Endodermal cell (in vitro differentiated cells): ENCODE measurements at regions not wholly inside any gene's neighbourhood (a gene's known extent, or its start where the extent isn't known, plus 50 kb on each side); places are given as distances from the start of the nearest gene placed in this dataset.

Source experiments
- DNase-seq: peaks from one replicate; pipeline ENCODE4 v3.0.0-alpha.2; 2017
- H3K27ac ChIP-seq: 2 replicates; pipeline ENCODE4 v1.5.1; 2013; ENCODE audit warnings: mild to moderate bottlenecking, low read depth, low read length, moderate library complexity
- H3K27me3 ChIP-seq: 2 replicates; pipeline ENCODE4 v1.6.1; 2013; ENCODE audit warnings: mild to moderate bottlenecking, low read length, moderate library complexity; ENCODE audit not compliant: insufficient read depth, control insufficient read depth, poor library complexity, severe bottlenecking
- H3K36me3 ChIP-seq: 2 replicates; pipeline ENCODE4 v1.7.0; 2013; ENCODE audit warnings: mild to moderate bottlenecking, low read length, moderate library complexity; ENCODE audit not compliant: control insufficient read depth, insufficient read depth
- H3K4me1 ChIP-seq: one replicate; pipeline ENCODE4 v1.7.0; 2013; ENCODE audit warnings: low read length; ENCODE audit not compliant: control insufficient read depth, insufficient read depth
- H3K4me3 ChIP-seq: 2 replicates; pipeline ENCODE4 v1.5.1; 2013; ENCODE audit warnings: mild to moderate bottlenecking, low read length, moderate library complexity
- H3K9ac ChIP-seq: 2 replicates; pipeline ENCODE4 v1.6.1; 2013; ENCODE audit warnings: mild to moderate bottlenecking, low read length, moderate library complexity; ENCODE audit not compliant: poor library complexity, severe bottlenecking; ENCODE audit errors: extremely low read depth
- H3K9me3 ChIP-seq: 2 replicates; pipeline ENCODE4 v1.6.1; 2013; ENCODE audit warnings: mild to moderate bottlenecking, low read length, moderate library complexity; ENCODE audit not compliant: control insufficient read depth
- H3K27ac Mint-ChIP-seq: 2 replicates; pipeline ENCODE4 v1.8.0; 2020; ENCODE audit warnings: mixed read lengths
- H3K27me3 Mint-ChIP-seq: 2 replicates; pipeline ENCODE4 v1.8.0; 2021; ENCODE audit warnings: mild to moderate bottlenecking, mixed read lengths; ENCODE audit not compliant: insufficient read depth
- H3K36me3 Mint-ChIP-seq: 2 replicates; pipeline ENCODE4 v1.8.0; 2020; ENCODE audit warnings: low read depth, mixed read lengths
- H3K4me1 Mint-ChIP-seq: 2 replicates; pipeline ENCODE4 v1.8.0; 2020; ENCODE audit warnings: mixed read lengths
- H3K4me3 Mint-ChIP-seq: 2 replicates; pipeline ENCODE4 v1.8.0; 2020; ENCODE audit warnings: mild to moderate bottlenecking, moderate library complexity, mixed read lengths
- H3K9me3 Mint-ChIP-seq: 2 replicates; pipeline ENCODE4 v1.8.0; 2020; ENCODE audit warnings: mild to moderate bottlenecking, mixed read lengths
- CTCF ChIP-seq: fragments of 200-600 bp; sonication (generic); conservative IDR thresholded peaks from 2 replicates; pipeline ENCODE4 v1.5.0; 2021; ENCODE audit warnings: antibody characterized with exemption, mild to moderate bottlenecking
- WGBS, 2 experiments: methylation state at CpG; one replicate each; pipeline versions ENCODE4 v1.1.5 to v1.1.7; 2013; ENCODE audit warnings: missing lambda C conversion rate in 2 of 2, mixed read lengths in 1 of 2; ENCODE audit not compliant: insufficient coverage in 1 of 2, insufficient read length in 1 of 2; 5-methylcytosine and 5-hydroxymethylcytosine counted together

- H3K9me3 Mint-ChIP-seq, result no peaks in the 10 kb centered on the region
- H3K27ac Mint-ChIP-seq, result no peak overlapping the region
- H3K27me3 Mint-ChIP-seq, result peaks cover 50% of the 10 kb centered on the region
Measured at GRCh38 chr10:91154842-91155241, 65.6 kb upstream of the PCGF5 start.

GRCh38 chr10:91156196-91156595, 64.3 kb upstream of the PCGF5 start:
- no peak overlapping the region for H3K9ac ChIP-seq
- DNase-seq, result no peak
- peaks cover 48% of the 10 kb centered on the region for H3K27me3 ChIP-seq
- peaks cover 2% of the 10 kb centered on the region for H3K4me1 ChIP-seq
- H3K9me3 ChIP-seq, result no peaks in the 10 kb centered on the region
- TF ChIP-seq CTCF, result no peak
- WGBS, 2 experiments, result 91 to 95% methylated on average over 2 of the region's 2 CpGs
- H3K27ac Mint-ChIP-seq, result no peak overlapping the region
- no peak overlapping the region for H3K4me3 ChIP-seq
- no peaks in the 10 kb centered on the region for H3K36me3 ChIP-seq
- no peak overlapping the region for H3K4me3 Mint-ChIP-seq
- H3K27ac ChIP-seq, result no peak overlapping the region
- H3K27me3 Mint-ChIP-seq, result peaks cover 63% of the 10 kb centered on the region
- no peaks in the 10 kb centered on the region for H3K36me3 Mint-ChIP-seq
- H3K9me3 Mint-ChIP-seq, result no peaks in the 10 kb centered on the region
- peaks cover 16% of the 10 kb centered on the region for H3K4me1 Mint-ChIP-seq

More at GRCh38 chr10:91154842-91155241, 65.6 kb upstream of the PCGF5 start:
- no peak for DNase-seq
- H3K4me3 ChIP-seq, result no peak overlapping the region
- Mint-ChIP-seq H3K36me3 (no peaks in the 10 kb centered on the region), H3K4me3 (no peak overlapping the region), H3K4me1 (peaks cover 23% of the 10 kb centered on the region)
- no peaks in the 10 kb centered on the region for H3K9me3 ChIP-seq
- H3K9ac ChIP-seq, result no peak overlapping the region
- WGBS, 2 experiments, result 84 to 92% methylated on average over 2 of the region's 2 CpGs
- H3K4me1 ChIP-seq, result peaks cover 6% of the 10 kb centered on the region
- H3K27me3 ChIP-seq, result peaks cover 35% of the 10 kb centered on the region
- H3K36me3 ChIP-seq, result no peaks in the 10 kb centered on the region
- no peak overlapping the region for H3K27ac ChIP-seq
- TF ChIP-seq CTCF, result no peak

- Histone ChIP-seq H3K36me3 (no peaks in the 10 kb centered on the region), H3K9ac (no peak overlapping the region), H3K4me1 (peaks cover 2% of the 10 kb centered on the region), H3K27ac (no peak overlapping the region), H3K4me3 (no peak overlapping the region), H3K27me3 (peaks cover 73% of the 10 kb centered on the region), H3K9me3 (no peaks in the 10 kb centered on the region)
- no peaks in the 10 kb centered on the region for H3K9me3 Mint-ChIP-seq
- H3K4me1 Mint-ChIP-seq, result peaks cover 9% of the 10 kb centered on the region
- no peak overlapping the region for H3K27ac Mint-ChIP-seq
- TF ChIP-seq CTCF, result no peak
- WGBS, 2 experiments, result 50 to 74% methylated on average over 1 of the region's 2 CpGs
- H3K27me3 Mint-ChIP-seq, result peaks cover 75% of the 10 kb centered on the region
- H3K4me3 Mint-ChIP-seq, result no peak overlapping the region
- H3K36me3 Mint-ChIP-seq, result no peaks in the 10 kb centered on the region
- DNase-seq, result no peak
Measured at GRCh38 chr10:91159254-91159783, 61.1 kb upstream of the PCGF5 start.
